ENCODE measurements at regions not wholly inside any gene's neighbourhood (a gene's known extent, or its start where the extent isn't known, plus 50 kb on each side); places are given as distances from the start of the nearest gene placed in this dataset.
"Not testable (repeated sequence)": the region's sequence is repeated elsewhere in the genome, so short reads cannot be mapped to it uniquely, and the experiment has no call there.

DNA sequence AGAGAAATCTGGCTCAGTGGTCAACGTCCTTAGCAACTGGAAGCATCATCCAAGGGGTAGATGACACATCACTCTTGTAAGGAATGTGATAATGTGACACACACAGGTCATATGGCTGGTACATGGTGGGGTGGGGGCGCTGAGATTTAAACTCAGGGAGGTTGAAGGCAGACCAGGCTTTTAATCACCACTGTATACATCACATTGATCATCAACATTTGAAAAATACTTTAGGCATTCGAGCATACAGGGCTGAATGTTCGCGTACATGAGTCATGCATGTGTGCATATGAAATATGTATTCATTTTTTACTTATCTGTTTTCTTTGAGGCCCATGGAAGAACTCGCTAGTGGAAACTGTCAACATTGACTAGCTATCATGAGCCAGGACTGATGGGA lies 976.4 kb downstream of the VRK1 start:
- DNase-seq, result no peak

DNA sequence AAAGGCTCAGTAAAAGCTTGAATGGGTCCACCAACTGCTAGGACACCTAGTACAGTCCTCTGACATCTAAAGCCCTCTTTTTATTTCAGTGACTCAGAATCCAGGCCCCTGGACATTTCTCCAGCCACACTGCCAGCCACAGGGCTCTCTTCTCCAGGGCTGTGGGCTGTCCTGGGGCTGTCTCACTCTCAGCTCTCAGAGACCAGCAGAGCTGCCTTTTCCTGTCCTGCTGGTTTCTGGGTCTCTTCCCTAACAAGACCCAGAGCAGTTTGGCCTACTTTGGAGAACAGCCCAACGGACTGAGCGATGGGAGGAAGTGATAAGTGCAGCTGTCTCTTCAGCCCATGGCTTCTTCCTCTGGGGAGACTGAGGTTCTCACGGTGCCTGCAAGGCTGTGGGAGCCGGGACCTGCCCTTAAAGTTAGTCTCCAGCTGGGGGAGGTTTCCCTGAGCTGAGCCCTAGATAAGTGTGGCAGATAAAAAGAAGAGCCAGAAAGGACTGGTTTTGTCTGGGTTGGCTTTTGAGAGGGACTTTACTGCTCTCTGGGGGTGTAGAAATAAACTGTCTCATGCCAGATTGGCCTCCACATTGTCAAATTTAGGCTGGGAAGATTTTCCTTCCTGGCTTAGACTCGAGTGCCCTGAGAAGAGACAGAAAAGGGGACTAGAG lies 979.8 kb downstream of the VRK1 start:
- DNase-seq, result no peak

DNA sequence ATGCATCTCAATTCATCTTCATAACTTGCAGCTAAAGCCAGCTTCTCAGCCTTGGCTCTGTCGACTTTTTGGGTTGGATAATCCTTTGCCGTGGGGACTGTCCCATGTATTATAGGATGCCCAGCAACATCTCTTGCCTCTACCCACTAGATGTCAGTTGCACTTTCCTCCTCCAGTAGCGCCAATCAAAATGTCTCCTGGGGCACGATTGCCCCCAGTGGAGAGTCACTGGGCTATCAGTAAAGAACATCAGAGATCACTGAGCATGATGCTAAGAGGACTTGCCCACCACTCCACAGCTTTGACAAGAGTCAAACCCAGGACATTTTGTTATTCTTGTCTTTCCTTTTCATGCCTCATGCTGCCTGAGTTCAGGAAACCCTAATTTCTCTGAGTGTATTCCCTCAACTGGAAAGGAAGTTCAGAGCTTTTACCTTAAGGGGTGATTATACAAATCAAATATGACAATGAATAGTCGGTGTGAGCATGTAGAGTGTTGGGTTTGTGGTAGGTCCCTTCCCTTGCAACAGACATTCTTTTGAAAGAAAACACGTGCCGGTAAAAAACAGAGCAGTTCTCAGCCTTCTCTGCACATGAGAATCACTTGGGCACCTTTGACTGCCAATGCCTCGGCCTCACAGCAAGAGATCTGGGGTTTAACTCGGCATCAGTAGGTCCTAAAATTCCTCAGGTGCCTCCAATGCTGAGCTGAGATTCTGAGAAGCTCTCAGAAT lies 980.6 kb downstream of the VRK1 start:
- DNase-seq, result no peak

DNA sequence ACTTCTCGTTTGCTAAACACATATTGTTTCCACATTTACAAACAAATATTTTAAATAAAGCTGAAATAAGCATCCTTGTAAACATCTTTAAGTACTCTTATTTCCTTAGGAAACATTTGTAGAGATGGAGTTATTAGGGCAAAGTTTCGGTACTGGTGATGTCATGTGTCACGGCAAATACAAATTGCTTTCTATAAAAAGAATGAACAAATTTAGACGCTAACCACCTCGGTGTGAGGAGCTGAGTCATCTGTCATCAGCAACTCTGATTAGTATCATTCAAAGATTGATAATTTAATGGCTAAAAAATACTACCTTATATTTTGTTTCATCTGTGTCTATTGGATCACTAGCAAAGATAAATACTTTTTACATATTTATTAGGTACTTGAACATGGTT lies 982.0 kb downstream of the VRK1 start:
- no peak for DNase-seq

DNA sequence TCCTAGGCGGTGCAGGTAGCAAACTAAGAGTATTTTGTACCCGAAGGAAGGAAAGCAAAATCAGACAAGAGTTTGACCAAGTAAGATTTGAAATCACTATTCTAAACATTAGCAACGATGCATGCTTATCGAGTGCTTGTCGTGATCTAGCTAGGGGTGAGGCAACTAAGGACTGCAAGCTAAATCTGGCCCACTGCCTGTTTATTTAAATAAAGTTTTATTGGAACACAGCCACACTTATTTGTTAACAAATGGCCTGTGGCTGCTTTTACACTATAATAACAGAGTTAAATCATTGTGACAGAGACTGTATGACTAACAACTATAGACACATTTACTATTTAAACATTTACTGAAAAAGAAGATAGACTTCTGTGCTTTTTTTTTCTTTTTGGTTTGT lies 983.6 kb downstream of the VRK1 start:
- no peak for DNase-seq

DNA sequence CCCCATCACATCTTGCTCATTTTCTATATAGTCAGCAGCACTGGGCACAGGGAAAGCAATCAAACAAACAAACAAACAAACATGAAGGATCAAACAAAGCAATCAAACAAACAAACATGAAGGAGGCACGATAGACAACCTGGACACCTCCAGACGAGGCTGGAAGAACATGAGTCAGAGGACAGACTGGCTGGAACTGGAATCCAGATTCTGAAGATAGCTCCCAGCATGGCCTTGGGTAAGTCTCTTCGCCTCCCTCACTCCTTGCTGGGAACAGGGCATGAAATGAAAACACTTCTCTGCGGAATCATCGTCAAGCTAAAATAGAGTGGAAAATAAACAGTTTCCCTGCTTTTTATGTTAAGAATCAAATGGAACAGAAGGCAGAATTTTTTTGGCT lies 984.8 kb downstream of the VRK1 start:
- no peak for DNase-seq

DNA sequence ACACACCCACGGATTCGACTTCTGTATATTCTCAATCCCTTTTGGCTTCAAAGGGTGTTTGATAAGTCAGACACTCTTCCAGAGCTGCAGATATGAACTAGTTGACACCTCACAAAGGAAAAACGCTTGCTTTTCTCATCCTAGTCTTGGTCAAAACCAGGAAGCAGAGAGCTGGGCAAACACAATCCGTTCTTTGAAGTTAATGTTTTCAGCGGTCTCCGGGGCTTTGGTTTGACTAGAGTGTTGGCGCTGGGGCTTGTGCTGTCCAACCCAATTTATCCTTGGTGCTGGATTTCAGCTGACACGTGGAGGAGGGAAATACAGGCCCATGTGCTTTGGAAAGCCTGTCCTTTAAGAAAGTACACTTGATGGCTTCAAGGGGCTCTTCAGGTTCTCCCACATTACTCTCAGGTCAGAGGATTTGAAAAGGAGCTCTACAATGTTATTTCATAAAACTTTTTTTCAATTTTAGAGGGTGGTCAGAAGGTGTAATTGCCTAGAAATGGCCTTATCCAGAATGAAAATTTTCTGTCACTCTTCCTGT lies 985.8 kb downstream of the VRK1 start:
- no peak for DNase-seq

DNA sequence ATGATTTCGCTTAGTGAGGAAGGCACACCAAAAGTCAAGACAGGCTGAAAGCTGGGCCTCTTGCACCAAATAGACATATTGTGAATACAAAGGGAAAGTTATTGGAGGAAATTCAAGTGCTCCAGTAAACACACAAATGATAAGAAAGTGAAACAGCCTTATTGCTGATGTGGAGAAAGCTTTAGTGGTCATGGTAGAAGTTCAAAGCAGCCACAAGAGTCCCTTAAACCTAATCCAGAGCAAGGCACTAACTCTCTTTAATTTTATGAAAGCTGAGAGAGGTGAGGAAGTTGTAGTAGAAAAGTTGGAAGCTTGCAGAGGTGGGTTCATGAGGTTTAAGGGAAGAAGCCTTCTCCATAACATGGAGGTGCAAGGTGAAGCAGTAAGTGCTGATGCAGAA lies 988.3 kb downstream of the VRK1 start:
- no peak for DNase-seq

DNA sequence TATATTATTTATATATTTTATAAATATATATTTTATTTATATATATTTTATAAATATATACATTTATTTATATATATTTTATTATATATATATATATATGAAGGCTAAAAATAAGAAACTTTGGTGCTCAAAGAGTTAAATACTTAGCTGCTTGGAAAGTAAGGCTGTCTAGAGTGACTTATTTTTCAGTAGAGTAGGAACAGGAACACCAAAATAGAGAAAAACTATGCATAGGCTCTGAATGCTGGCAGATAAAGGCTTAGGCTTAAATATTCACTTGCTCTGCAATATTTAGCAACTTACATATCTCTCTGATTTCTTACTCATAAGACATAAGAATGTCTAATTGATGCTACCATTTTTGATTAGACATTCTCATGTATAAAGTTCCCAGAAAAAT lies 991.2 kb downstream of the VRK1 start:
- DNase-seq, result no peak

DNA sequence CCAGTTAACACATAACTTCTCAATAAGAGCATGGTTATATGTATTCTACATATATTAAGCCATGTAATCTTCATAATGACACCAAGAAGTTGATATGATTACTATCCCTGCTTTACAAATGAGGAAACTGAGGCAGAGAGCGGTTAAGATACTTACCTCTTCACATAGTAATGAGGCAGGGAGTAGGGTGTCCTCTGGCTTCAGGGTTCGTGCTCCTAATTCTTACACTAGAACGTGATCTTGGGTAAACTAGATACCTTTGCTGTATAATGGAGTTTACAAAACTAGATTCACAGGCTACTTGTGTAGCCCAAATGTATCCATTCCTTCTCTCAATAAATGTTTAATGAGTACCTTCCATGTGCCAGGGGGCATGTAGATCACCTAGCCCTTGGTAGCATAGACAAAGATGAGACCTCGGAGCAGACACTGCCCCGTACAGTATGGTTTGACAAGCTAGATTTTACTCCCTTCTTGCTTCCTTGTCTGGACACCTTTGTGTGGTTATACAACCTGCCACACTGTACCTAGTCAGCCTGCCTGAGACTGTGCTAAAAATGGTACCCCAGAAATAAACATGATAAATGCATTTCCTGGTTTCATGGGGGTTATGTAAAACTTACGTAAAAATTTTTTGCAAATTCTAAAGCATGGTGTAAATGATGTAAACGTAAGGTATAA lies 991.8 kb downstream of the VRK1 start:
- DNase-seq, result no peak

DNA sequence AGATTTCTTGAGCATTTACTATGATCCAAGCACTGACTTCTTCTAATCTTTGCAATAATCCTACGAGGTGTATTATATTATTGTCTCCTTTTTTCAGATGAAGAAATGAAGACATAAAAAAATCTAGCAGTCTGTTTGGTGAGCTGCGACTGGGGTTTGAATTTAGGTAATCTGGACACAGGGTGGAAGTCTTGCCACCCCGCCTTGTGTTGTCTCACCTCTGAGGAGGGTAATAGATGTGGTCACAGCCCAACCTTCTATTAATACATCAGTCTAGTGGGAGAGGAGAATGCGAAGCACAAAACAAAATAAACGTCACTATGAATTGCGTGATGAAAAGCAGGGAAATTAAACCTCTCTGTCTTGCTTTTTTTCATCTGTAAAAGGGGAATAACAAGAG lies 993.9 kb downstream of the VRK1 start:
- DNase-seq, result no peak

DNA sequence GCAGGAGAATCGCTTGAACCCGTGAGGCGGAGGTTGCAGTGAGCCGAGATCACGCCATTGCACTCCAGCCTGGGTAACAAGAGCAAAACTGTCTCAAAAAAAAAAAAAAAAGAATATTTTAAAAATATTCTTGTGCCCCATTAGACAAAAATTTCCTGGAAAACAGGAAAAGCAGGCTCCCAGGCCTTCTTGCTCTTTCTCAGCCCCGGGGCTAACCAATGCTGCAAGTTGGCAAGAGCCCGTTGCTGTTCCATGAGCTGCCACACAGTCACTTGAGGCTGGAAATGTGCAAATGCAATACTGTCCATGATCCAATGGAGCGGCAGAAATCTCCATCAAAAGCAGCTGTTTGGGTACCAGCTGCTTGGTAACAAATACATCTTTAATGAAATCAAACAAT lies 994.7 kb downstream of the VRK1 start:
- DNase-seq, result no peak

DNA sequence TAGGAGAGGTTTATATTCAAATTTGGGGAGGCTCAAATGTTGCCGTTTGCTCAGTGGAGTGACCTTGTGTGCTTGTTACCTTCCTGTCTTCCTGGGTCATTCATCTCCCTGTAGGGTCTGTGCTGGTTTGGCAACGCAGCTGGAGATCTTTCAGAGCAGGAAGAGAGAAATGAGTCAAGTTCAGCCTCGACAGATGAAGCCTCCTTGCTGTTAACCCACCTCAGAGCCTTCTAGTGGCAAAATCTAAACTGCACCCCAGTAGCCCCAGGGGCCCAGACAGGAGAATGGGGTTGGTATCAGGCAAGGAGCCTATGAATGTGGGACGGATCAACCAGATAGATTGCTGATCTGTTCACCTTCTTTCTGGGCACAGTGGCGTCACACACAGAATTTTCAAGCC lies 999.3 kb downstream of the VRK1 start:
- DNase-seq, result no peak

DNA sequence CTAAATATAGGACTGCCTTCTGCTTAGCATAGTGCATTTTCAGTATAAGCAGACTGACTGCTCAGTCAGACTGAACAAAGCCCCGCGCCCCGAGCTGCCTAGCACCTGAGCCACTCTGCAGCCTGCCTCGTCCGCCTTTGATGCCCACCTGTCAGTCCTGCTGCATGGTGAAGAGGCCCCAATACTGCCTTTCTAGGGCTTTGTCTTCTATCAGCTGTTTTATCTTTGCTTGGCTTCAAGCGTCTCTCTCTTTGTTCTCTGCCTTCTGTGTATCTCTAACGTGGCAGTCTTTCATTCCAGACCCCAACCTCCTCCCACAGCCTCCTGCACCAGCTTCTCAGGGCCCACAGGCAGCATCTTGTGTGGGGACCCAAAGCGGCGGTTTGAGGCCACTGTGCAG lies 1001.0 kb downstream of the VRK1 start:
- DNase-seq, result no peak

DNA sequence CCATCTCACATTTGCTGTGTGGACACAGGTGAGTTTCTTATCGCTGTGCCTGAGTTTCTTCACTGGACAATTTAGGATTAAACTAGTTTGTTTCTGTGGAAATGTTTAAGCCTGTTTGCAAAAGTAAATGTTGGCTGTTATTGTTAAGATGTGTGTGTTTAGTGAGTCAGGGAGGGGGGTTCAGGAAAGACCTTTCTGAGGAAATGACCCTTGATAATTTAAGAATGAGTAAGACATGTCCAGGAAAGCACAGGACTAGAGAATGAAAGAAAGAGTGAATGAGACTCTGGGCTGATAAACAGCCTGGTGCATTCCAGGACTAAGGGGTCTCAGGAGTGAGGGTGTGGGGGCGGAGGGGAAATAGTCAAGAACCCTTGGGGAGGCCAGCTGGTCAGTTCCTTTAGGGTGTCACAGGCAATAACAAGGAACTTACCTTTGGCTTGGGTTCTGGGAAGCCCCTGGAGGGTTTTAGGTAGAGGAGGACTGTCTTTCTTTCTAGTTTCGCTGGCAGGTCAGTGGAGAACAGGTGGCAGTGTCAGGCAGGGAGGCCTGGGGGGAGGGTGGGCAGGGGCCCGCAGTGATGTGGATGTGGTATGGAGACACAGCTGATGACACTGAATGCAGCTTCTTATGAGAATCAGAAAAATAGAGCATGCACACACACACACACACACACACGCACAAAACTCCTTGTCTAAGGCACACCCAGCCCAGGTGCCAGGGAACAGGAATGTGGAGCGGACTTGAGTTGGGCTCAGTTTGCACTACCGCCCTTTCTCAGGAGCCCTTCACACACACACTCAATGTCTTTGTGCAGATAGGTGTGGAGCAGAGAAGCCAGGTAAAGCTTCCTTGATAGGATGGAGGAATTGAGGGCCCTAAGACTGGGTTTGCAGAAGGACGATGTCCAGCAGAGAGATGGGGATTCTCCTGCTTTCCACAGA lies 1005.5 kb downstream of the VRK1 start:
- no peak for DNase-seq

DNA sequence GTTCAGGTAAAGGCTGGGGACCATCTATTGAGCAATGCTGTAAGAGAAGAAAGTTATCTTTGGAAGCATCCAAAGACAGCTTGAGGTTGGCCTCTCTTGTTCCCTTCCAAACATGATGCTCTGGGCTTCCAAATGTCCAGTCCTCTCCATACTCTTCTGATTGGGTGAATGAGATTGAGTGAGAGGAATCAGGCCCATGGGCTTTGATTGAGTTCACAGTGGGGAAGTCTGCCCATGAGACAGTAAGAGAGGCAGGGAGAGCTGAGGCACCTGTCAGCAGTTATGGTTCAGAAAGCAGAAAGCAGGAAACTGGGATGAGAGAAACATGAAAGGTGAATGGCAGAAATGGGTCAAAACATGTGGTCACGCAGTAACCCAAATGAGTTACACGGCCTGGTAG lies 1006.9 kb downstream of the VRK1 start:
- DNase-seq, result no peak

DNA sequence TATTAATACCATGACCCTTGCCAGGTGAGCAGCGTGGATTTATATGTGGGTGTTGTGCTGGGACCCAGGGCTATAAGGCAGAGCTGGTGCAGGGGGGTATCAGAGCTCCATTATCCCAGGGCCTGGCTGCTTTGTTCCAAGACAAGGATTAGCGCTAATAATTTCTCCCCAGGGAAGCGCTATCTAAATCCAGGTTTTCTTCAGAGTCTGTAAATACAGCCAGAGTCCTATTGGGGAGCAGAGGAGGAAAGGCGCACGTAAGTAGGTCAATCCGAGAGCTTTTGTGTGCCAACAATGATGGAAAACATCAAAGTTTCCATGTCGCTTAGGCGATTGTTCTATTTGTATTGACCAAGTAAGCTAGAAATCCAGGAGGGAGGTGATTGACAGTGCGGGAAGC lies 1009.7 kb downstream of the VRK1 start:
- no peak for DNase-seq

DNA sequence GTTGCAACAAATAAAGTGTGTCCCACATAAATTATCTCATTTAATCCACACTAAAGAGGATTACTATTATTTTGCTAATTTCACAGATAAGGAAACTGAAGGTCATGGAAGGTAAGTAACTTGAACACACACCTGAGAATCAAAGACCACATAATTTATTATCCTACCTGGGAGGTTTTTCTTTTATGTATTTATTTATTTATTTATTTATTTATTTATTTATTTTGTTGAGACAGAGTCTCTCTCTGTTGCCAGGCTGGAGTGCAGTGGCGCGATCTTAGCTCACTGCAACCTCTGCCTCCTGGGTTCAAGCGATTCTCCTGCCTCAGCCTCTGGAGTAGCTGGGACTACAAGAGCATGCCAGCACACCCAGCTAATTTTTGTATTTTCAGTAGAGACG lies 1011.4 kb downstream of the VRK1 start:
- DNase-seq, result not testable (repeated sequence)

DNA sequence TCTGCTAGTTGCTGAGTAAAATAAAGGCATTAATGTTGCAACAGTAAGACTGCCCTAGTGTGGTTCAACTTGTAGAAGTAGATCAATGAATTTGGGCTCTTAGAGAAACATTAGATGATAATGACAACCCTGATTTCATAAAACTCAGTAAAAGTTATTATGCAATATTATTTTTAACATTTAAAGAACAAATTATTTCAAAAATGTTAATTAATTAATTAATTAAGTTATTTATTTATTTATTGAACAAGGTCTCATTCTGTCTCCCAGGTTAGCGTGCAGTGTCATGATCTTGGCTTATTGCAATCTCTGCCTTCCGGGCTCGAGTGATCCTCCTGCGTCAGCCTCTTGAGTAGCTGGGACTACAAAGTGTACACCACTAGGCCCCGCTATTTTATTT lies 1016.4 kb downstream of the VRK1 start:
- no peak for DNase-seq

DNA sequence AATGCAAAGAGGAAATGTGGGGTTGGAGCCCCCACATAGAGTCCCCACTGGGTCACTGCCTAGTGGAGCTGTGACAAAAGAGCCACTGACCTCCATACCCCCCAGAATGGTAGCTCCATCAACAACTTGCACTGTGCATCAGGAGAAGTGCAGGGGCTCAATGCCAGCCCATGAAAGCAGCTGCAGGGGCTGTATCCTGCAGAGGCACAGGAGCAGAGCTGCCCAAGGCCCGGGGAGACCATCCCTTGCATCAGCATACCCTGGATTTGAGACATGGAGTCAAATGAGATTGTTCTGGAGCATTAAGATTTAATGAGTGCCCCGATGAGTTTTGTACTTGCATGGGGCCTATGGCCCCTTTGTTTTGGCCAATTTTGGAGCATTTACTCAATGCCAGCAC lies 1023.6 kb downstream of the VRK1 start:
- DNase-seq, result no peak

DNA sequence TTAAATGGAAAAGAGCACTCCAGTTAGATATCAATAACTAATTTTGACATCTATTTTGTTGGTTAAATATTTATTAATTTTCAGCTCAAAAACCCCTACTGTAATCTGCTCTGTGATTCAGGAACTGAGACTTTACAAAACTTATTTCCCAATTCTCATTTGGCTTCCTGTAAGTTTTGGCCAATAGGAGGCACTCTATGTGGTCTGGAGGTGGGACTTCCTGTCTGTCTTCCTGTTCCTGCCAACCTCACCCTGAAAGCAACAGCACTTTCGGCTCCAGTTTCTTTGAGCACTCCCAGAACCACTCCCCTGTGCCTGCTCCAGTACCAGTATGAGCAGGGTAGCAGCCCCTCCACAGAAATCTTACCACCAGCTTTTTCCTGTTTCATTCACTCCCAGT lies 1027.0 kb downstream of the VRK1 start:
- DNase-seq, result no peak

DNA sequence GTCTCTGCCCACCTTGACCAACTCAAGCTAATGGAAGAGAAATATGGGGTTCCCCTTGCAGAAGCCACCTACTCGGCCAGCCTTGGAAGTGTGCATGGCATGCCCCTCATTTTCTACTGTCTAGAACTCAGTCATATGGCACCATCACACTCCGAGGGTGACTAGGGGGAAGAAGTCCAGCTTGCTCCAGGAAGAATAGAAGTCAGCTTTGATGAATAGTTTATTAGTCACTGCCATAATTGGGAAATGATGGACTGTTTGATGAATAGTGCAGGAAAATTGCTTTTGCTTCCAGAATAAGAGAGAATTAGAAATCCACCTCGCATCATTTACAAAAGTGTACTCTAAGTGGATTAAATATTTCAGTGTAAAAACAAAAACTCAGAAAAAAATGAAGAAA lies 1030.6 kb downstream of the VRK1 start:
- no peak for DNase-seq

DNA sequence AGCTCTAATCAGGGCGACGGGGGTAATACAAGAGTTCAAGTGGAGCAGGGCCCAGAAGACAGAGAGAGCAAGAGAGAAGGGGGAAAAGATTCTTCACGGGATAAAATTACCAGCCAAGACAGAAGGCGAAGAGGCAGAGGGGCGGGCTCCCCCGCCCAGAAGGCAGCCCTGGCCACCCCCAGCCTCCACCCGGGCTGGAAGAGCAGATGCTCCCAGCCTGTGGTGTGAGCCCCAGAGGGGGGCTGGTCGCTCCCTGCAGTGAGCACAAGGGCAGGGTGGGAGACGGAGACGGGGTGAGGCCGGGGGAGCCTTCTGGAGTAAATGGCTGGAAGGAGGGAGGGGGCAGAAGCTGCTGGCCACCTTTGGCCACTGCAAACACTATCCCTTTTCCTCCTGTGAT lies 1035.6 kb downstream of the VRK1 start:
- DNase-seq, result no peak

All from stimulated activated naive CD4-positive, alpha-beta T cell treated with Interleukin-2 at 50 U/mL for 16 hours (primary cell).